Keratinocyte (primary cell): ENCODE measurements at regions not wholly inside any gene's neighbourhood (a gene's known extent, or its start where the extent isn't known, plus 50 kb on each side); places are given as distances from the start of the nearest gene placed in this dataset.

ENCODE experiments used
- DNase-seq: peaks from one replicate; pipeline ENCODE4 v3.0.0-alpha.2; 2011; ENCODE audit warnings: low read depth, missing footprints, low spot score
- FAIRE-seq: peaks from 2 replicates; lab custom pipeline; 2011; peaks lifted over from hg19 to GRCh38; lab: Jason Lieb, UNC
- H2AFZ ChIP-seq: 2 replicates; pipeline ENCODE4 v1.6.0; 2012; ENCODE audit warnings: low read length, control low read depth, inconsistent platforms; ENCODE audit not compliant: control insufficient read depth
- H3K27ac ChIP-seq: 2 replicates; pipeline ENCODE4 v1.5.1; 2011; ENCODE audit warnings: low read length; ENCODE audit not compliant: control insufficient read depth, insufficient read depth
- H3K27me3 ChIP-seq: 3 replicates; pipeline ENCODE4 v1.6.0; 2011; ENCODE audit warnings: low read length; ENCODE audit not compliant: control insufficient read depth, insufficient read depth; ENCODE audit errors: extremely low read depth
- H3K36me3 ChIP-seq, 2 experiments: 2 replicates in 1 of 2; 3 replicates in 1 of 2; pipeline ENCODE4 v1.5.1; 2011; ENCODE audit warnings: low read length in 2 of 2, mild to moderate bottlenecking in 1 of 2; ENCODE audit not compliant: control insufficient read depth in 2 of 2, insufficient read depth in 2 of 2; ENCODE audit errors: extremely low read depth in 1 of 2
- H3K4me1 ChIP-seq: 3 replicates; pipeline ENCODE4 v1.5.1; 2011; ENCODE audit warnings: low read length; ENCODE audit not compliant: control insufficient read depth, insufficient read depth; ENCODE audit errors: extremely low read depth
- H3K4me2 ChIP-seq: 3 replicates; pipeline ENCODE4 v1.6.0; 2011; ENCODE audit warnings: low read depth, low read length; ENCODE audit not compliant: control insufficient read depth, insufficient read depth; ENCODE audit errors: extremely low read depth
- H3K4me3 ChIP-seq, 3 experiments: fragments of 200-600 bp in 1 of 3; sonication (generic) in 1 of 3; 2 replicates in 2 of 3; 3 replicates in 1 of 3; pipeline ENCODE4 v1.5.1; 2011 to 2016; ENCODE audit warnings: low read length in 3 of 3, mild to moderate bottlenecking in 3 of 3, control low read depth in 2 of 3, inconsistent platforms in 1 of 3, low read depth in 1 of 3, mixed read lengths in 1 of 3, mixed run types in 1 of 3, moderate library complexity in 1 of 3; ENCODE audit not compliant: control insufficient read depth in 2 of 3, insufficient read depth in 2 of 3; ENCODE audit errors: extremely low read depth in 1 of 3
- H3K79me2 ChIP-seq: 2 replicates; pipeline ENCODE4 v1.6.0; 2012; ENCODE audit warnings: low read length; ENCODE audit not compliant: control insufficient read depth, insufficient read depth
- H3K9ac ChIP-seq: 3 replicates; pipeline ENCODE4 v1.6.0; 2011; ENCODE audit warnings: low read length; ENCODE audit not compliant: control insufficient read depth, insufficient read depth; ENCODE audit errors: extremely low read depth
- H3K9me1 ChIP-seq: 3 replicates; pipeline ENCODE4 v1.6.0; 2011; ENCODE audit warnings: low read length; ENCODE audit not compliant: control insufficient read depth, insufficient read depth; ENCODE audit errors: extremely low read depth
- H3K9me3 ChIP-seq: 2 replicates; pipeline ENCODE4 v1.5.1; 2012; ENCODE audit warnings: low read depth, low read length; ENCODE audit not compliant: control insufficient read depth
- H4K20me1 ChIP-seq: 3 replicates; pipeline ENCODE4 v1.6.0; 2011; ENCODE audit warnings: low read length; ENCODE audit not compliant: control insufficient read depth, insufficient read depth; ENCODE audit errors: extremely low read depth
- CTCF ChIP-seq, 3 experiments: IDR thresholded peaks in 1 of 3; conservative IDR thresholded peaks in 1 of 3; optimal IDR thresholded peaks in 1 of 3; 2 replicates in 2 of 3; 3 replicates in 1 of 3; pipeline versions ENCODE3 to v1.5.1; 2011; ENCODE audit warnings: low read length in 3 of 3, mild to moderate bottlenecking in 3 of 3, moderate library complexity in 2 of 3, control low read depth in 1 of 3, inconsistent platforms in 1 of 3; ENCODE audit not compliant: insufficient read depth in 2 of 3; ENCODE audit errors: extremely low read depth in 1 of 3
- EZH2 ChIP-seq: IDR thresholded peaks from one replicate; pipeline ENCODE4 v1.6.1; 2012; ENCODE audit warnings: inconsistent platforms, mild to moderate bottlenecking, low read length, moderate library complexity
- dilution Hi-C: fragments of 300-500 bp; cut with MboI; formaldehyde crosslinking; loops from one replicate; pipeline ENCODE4 v1.7.0; 2020; ENCODE audit warnings: low sequenced_read_pairs; ENCODE audit not compliant: extremely low pct_ligation_motif_present

GRCh38 chr2:71888751-71889445, 258.8 kb downstream of the CYP26B1 start:
- no peak for DNase-seq
- no peak overlapping the region for H2AFZ ChIP-seq
- no peaks in the 10 kb centered on the region for H3K9me1 ChIP-seq
- peaks cover 2% of the 10 kb centered on the region for H3K4me1 ChIP-seq
- dilution Hi-C loops, result no loop called here
- FAIRE-seq, result no peak
- H3K27me3 ChIP-seq, result peaks cover 23% of the 10 kb centered on the region
- no peaks in the 10 kb centered on the region for H3K36me3 ChIP-seq
- no peak overlapping the region for H3K27ac ChIP-seq
- no peak for TF ChIP-seq EZH2
- no peak for TF ChIP-seq CTCF (optimal IDR thresholded peaks at IDR 0.05 in 1 of 3, IDR thresholded peaks at IDR 0.05 in 1 of 3, conservative IDR thresholded peaks at IDR 0.05 in 1 of 3; ENCODE audit: extremely low read depth in 1 of 3, insufficient read depth in 2 of 3, low read length in 3 of 3)
- H3K4me3 ChIP-seq, result no peak overlapping the region
- no peaks in the 10 kb centered on the region for H4K20me1 ChIP-seq
- no peak overlapping the region for H3K4me2 ChIP-seq
- no peaks in the 10 kb centered on the region for H3K79me2 ChIP-seq
- H3K9ac ChIP-seq, result no peak overlapping the region
- H3K9me3 ChIP-seq, result peaks cover 4% of the 10 kb centered on the region

GRCh38 chr2:71887196-71887595, 260.5 kb downstream of the CYP26B1 start:
- dilution Hi-C loops, result no loop called here
- Histone ChIP-seq H3K36me3 (no peaks in the 10 kb centered on the region), H3K27me3 (peaks cover 13% of the 10 kb centered on the region), H3K4me1 (peaks cover 2% of the 10 kb centered on the region), H3K4me3 (no peak overlapping the region), H2AFZ (no peak overlapping the region), H3K79me2 (no peaks in the 10 kb centered on the region), H3K9me1 (no peaks in the 10 kb centered on the region), H3K9ac (no peak overlapping the region), H3K4me2 (no peak overlapping the region), H3K27ac (no peak overlapping the region), H4K20me1 (no peaks in the 10 kb centered on the region), H3K9me3 (peaks cover 4% of the 10 kb centered on the region)
- FAIRE-seq (no peak), DNase-seq (no peak)
- TF ChIP-seq CTCF (optimal IDR thresholded peaks at IDR 0.05 in 1 of 3, IDR thresholded peaks at IDR 0.05 in 1 of 3, conservative IDR thresholded peaks at IDR 0.05 in 1 of 3; ENCODE audit: extremely low read depth in 1 of 3, insufficient read depth in 2 of 3, low read length in 3 of 3) (no peak), EZH2 (no peak)
